CD8-positive, alpha-beta memory T cell (primary cell): ENCODE measurements at regions not wholly inside any gene's neighbourhood (a gene's known extent, or its start where the extent isn't known, plus 50 kb on each side); places are given as distances from the start of the nearest gene placed in this dataset.

ENCODE experiments used
- CTCF ChIA-PET: fragments of 350-600 bp; sonication (Branson Sonifier 250); formaldehyde crosslinking; loops from one replicate; lab custom pipeline; 2021; ENCODE audit warnings: antibody characterized with exemption; lab: Charles Lee
- POLR2A ChIA-PET: fragments of 350-600 bp; sonication (Branson Sonifier 250); formaldehyde crosslinking; loops from one replicate; lab custom pipeline; 2021; ENCODE audit warnings: antibody characterized with exemption; lab: Charles Lee
- DNase-seq, 5 donors: peaks; one replicate each; pipeline versions ENCODE4 v3.0.0 to v3.0.0-alpha.2; 2020 to 2022; ENCODE audit warnings: mixed read lengths in 1 of 5
- H3K27ac ChIP-seq: one replicate; pipeline ENCODE4 v1.7.0; 2013; ENCODE audit warnings: low read depth, mild to moderate bottlenecking, low read length, moderate library complexity
- H3K27me3 ChIP-seq: 2 replicates; pipeline ENCODE4 v1.7.0; 2013; ENCODE audit warnings: low read length, mild to moderate bottlenecking; ENCODE audit not compliant: insufficient read depth, poor library complexity, severe bottlenecking
- H3K36me3 ChIP-seq: 2 replicates; pipeline ENCODE4 v1.7.0; 2013; ENCODE audit warnings: mild to moderate bottlenecking, low read length, moderate library complexity; ENCODE audit not compliant: insufficient read depth
- H3K4me1 ChIP-seq: 2 replicates; pipeline ENCODE4 v1.7.0; 2013; ENCODE audit warnings: mild to moderate bottlenecking, low read length, moderate library complexity; ENCODE audit not compliant: insufficient read depth
- H3K4me3 ChIP-seq: 2 replicates; pipeline ENCODE4 v1.7.0; 2013; ENCODE audit warnings: mild to moderate bottlenecking, low read length
- H3K9me3 ChIP-seq: 2 replicates; pipeline ENCODE4 v1.7.0; 2013; ENCODE audit warnings: mild to moderate bottlenecking, low read length
- H3K27ac Mint-ChIP-seq, 8 donors: one replicate each; pipeline ENCODE4 v1.8.0; 2020 to 2021; ENCODE audit warnings: mixed read lengths in 8 of 8, mild to moderate bottlenecking in 6 of 8, inconsistent platforms in 3 of 8, moderate library complexity in 3 of 8
- H3K27me3 Mint-ChIP-seq, 2 donors: one replicate each; pipeline ENCODE4 v1.8.0; 2020 to 2021; ENCODE audit warnings: mixed read lengths in 2 of 2, mild to moderate bottlenecking in 1 of 2, moderate library complexity in 1 of 2
- H3K36me3 Mint-ChIP-seq, 3 donors: one replicate each; pipeline ENCODE4 v1.8.0; 2020 to 2021; ENCODE audit warnings: mixed read lengths in 3 of 3, inconsistent platforms in 1 of 3, mild to moderate bottlenecking in 1 of 3
- H3K4me1 Mint-ChIP-seq, 3 donors: one replicate each; pipeline ENCODE4 v1.8.0; 2020 to 2021; ENCODE audit warnings: mixed read lengths in 3 of 3, inconsistent platforms in 1 of 3, mild to moderate bottlenecking in 1 of 3
- H3K4me3 Mint-ChIP-seq, 7 donors: one replicate each; pipeline ENCODE4 v1.8.0; 2020 to 2021; ENCODE audit warnings: mixed read lengths in 7 of 7, mild to moderate bottlenecking in 6 of 7, moderate library complexity in 4 of 7, inconsistent platforms in 2 of 7
- H3K9me3 Mint-ChIP-seq, 5 donors: one replicate each; pipeline ENCODE4 v1.8.0; 2020 to 2022; ENCODE audit warnings: mixed read lengths in 5 of 5, mild to moderate bottlenecking in 3 of 5, moderate library complexity in 2 of 5, inconsistent platforms in 1 of 5

DNA sequence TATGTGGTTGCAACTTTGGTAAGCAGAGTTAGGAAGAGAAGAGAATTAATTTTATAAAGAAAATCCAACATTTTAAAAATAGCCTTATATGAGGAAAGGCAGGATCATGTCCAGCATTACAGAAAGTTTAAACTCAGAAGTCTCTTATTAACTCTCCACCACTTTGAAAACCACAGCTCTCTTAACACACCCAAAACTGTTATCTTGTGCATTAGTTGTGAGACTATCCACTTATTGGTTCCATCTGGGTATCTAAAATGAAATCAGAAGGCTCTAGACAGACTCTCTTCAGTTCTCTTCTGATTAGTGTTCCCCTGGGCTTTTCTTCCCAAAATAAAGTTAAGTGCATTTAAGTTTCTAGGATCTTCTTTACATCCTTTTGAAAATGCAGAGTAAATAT lies 251.5 kb downstream of the TXNL1 start:
- no peak overlapping the region for H3K27ac Mint-ChIP-seq
- Histone ChIP-seq H3K27ac (no peak overlapping the region), H3K27me3 (no peaks in the 10 kb centered on the region), H3K36me3 (no peaks in the 10 kb centered on the region), H3K4me3 (no peak overlapping the region), H3K9me3 (no peaks in the 10 kb centered on the region), H3K4me1 (no peaks in the 10 kb centered on the region)
- H3K4me3 Mint-ChIP-seq, result no peak overlapping the region
- peaks cover 0 to 1% of the 10 kb centered on the region in 2 donors for H3K27me3 Mint-ChIP-seq
- CTCF ChIA-PET, result no interaction called here
- no peak for DNase-seq
- no peaks in the 10 kb centered on the region for H3K36me3 Mint-ChIP-seq
- POLR2A ChIA-PET, result no interaction called here
- H3K4me1 Mint-ChIP-seq, result no peaks in the 10 kb centered on the region
- H3K9me3 Mint-ChIP-seq, result peaks cover 0 to 4% (median 0%) of the 10 kb centered on the region in 5 donors

DNA sequence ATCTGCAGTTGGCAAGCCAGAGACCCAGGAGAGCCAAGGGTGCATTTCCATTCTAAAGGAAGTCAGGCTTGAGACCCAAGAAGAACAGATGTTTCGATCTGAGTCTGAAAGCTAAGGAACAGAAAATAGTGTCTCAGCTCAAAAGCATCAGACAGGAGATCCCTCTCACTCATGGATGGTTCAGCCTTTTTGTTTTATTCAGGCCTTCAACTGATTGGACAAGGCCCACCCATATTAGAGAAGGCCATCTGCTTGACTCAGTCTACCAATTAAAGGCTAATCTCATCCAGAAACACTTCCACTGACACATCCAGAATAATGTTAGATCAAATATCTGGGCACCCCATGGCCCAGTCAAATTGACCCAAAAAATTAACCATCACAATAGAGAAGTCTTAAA lies 255.0 kb downstream of the TXNL1 start:
- no peak overlapping the region for H3K27ac ChIP-seq
- no peak overlapping the region for H3K4me3 Mint-ChIP-seq
- no peak overlapping the region for H3K4me3 ChIP-seq
- CTCF ChIA-PET, result no interaction called here
- no peaks in the 10 kb centered on the region for H3K9me3 ChIP-seq
- H3K9me3 Mint-ChIP-seq, result peaks cover 0 to 3% (median 0%) of the 10 kb centered on the region in 5 donors
- no peak overlapping the region for H3K27ac Mint-ChIP-seq
- DNase-seq, result no peak
- H3K27me3 ChIP-seq, result no peaks in the 10 kb centered on the region
- no peaks in the 10 kb centered on the region for H3K36me3 Mint-ChIP-seq
- peaks cover 0 to 2% of the 10 kb centered on the region in 2 donors for H3K27me3 Mint-ChIP-seq
- no peaks in the 10 kb centered on the region for H3K4me1 Mint-ChIP-seq
- POLR2A ChIA-PET, result no interaction called here
- H3K4me1 ChIP-seq, result no peaks in the 10 kb centered on the region
- H3K36me3 ChIP-seq, result no peaks in the 10 kb centered on the region

DNA sequence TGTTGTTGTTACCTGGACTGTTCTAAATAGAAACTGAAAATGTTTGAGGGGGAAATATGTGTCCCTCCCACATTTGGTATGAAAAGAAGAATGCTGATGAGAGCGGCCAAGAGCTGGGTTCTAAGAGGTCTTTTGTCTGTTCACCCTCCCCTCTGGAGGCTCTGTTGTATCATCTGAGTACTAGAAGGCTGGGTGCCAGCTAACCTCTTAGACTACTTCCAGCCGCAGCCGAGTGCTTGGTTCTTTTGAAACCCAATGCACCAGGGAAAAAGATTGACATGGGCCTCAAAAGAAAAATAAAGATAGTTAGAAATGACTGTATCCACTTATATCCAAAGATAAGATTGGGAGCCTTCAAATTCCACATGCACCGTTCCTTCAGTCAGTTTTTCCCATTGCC lies 255.9 kb downstream of the TXNL1 start:
- Mint-ChIP-seq H3K27ac (no peak overlapping the region), H3K27me3 (peaks cover 0 to 2% of the 10 kb centered on the region in 2 donors), H3K36me3 (no peaks in the 10 kb centered on the region), H3K9me3 (peaks cover 0 to 3% (median 0%) of the 10 kb centered on the region in 5 donors), H3K4me3 (no peak overlapping the region), H3K4me1 (no peaks in the 10 kb centered on the region)
- Histone ChIP-seq H3K9me3 (no peaks in the 10 kb centered on the region), H3K36me3 (no peaks in the 10 kb centered on the region), H3K4me1 (no peaks in the 10 kb centered on the region), H3K27ac (no peak overlapping the region), H3K27me3 (no peaks in the 10 kb centered on the region), H3K4me3 (no peak overlapping the region)
- DNase-seq, result no peak
- POLR2A ChIA-PET, result no interaction called here
- CTCF ChIA-PET, result no interaction called here

DNA sequence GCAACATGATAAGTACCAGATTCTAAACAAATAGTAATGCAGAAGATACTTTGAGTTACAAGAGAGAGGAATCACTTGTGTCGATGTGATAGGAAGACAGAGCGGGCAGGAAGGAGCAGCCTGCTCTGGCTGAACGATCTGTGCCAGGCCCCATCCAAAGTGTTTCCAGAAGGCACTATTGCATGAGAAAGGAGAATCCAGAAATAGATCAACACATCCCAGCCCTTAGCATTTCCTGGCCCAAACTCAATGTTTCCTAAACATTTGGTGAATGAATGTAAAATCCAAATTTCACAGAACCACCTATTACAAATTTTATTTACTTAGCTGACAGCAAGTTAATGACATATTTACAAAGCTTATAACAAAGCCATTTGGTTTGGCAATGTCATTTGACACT lies 257.2 kb downstream of the TXNL1 start:
- POLR2A ChIA-PET, result no interaction called here
- no peaks in the 10 kb centered on the region for H3K4me1 Mint-ChIP-seq

DNA sequence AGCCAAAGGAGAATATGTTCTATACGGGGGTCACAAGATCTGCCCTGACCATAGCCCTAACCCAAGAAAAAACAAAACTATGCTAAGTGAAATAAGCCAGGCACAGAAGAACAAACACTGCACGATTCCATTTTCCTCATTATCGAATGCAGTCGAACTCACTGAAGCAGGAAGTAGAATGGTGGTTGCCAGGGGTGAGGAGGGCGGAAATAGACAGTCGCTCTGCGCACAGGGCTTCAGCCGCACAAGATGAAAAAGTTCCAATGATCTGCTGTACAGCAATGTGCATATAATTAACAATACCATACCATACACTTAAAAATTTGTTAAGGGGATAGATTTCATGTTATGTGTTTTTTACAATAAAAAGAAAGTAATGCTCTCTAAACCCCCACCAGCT lies 257.7 kb downstream of the TXNL1 start:
- Histone ChIP-seq H3K4me1 (no peaks in the 10 kb centered on the region), H3K27me3 (no peaks in the 10 kb centered on the region), H3K9me3 (no peaks in the 10 kb centered on the region), H3K36me3 (no peaks in the 10 kb centered on the region), H3K27ac (no peak overlapping the region), H3K4me3 (no peak overlapping the region)
- Mint-ChIP-seq H3K4me1 (no peaks in the 10 kb centered on the region), H3K4me3 (no peak overlapping the region), H3K9me3 (peaks cover 0 to 3% (median 0%) of the 10 kb centered on the region in 5 donors), H3K27ac (no peak overlapping the region), H3K27me3 (peaks cover 0 to 4% of the 10 kb centered on the region in 2 donors), H3K36me3 (no peaks in the 10 kb centered on the region)
- CTCF ChIA-PET, result no interaction called here
- no peak for DNase-seq
- POLR2A ChIA-PET, result no interaction called here

More for the DNA sequence above, 257.2 kb downstream of the TXNL1 start:
- no peaks in the 10 kb centered on the region for H3K4me1 ChIP-seq
- CTCF ChIA-PET, result no interaction called here
- H3K27ac Mint-ChIP-seq, result no peak overlapping the region
- no peaks in the 10 kb centered on the region for H3K9me3 ChIP-seq
- peaks cover 0 to 3% (median 0%) of the 10 kb centered on the region in 5 donors for H3K9me3 Mint-ChIP-seq
- no peaks in the 10 kb centered on the region for H3K36me3 ChIP-seq
- H3K27me3 Mint-ChIP-seq, result peaks cover 0 to 2% of the 10 kb centered on the region in 2 donors
- H3K27me3 ChIP-seq, result no peaks in the 10 kb centered on the region
- no peak overlapping the region for H3K27ac ChIP-seq
- H3K4me3 ChIP-seq, result no peak overlapping the region
- no peak for DNase-seq
- H3K36me3 Mint-ChIP-seq, result no peaks in the 10 kb centered on the region
- H3K4me3 Mint-ChIP-seq, result no peak overlapping the region

DNA sequence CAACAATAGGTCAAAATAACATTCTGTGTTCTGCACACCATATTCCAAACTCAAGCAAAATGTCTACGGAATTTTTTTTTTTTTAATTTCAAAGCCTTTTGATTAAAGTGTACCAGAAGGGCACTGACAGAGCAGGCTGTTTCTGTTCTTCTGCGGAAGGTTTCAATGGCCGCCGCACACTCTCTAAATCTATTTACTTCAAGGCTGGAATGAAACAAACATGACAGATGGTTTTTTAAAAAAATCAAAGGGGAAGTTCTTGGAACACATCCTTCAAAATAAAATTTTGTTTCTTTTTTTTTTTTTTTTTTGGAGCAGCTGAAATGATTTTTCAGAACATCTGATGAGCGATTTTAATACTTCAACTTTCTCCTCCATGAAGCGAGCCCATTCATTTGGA lies 259.1 kb downstream of the TXNL1 start:
- Histone ChIP-seq H3K27ac (no peak overlapping the region), H3K9me3 (no peaks in the 10 kb centered on the region), H3K4me1 (no peaks in the 10 kb centered on the region), H3K27me3 (no peaks in the 10 kb centered on the region), H3K36me3 (no peaks in the 10 kb centered on the region), H3K4me3 (no peak overlapping the region)
- CTCF ChIA-PET, result no interaction called here
- no peak overlapping the region for H3K27ac Mint-ChIP-seq
- H3K4me3 Mint-ChIP-seq, result no peak overlapping the region
- no peak for DNase-seq
- H3K4me1 Mint-ChIP-seq, result no peaks in the 10 kb centered on the region
- POLR2A ChIA-PET, result no interaction called here
- H3K9me3 Mint-ChIP-seq, result peaks cover 0 to 3% (median 0%) of the 10 kb centered on the region in 5 donors
- H3K27me3 Mint-ChIP-seq, result peaks cover 3 to 6% of the 10 kb centered on the region in 2 donors
- H3K36me3 Mint-ChIP-seq, result no peaks in the 10 kb centered on the region

DNA sequence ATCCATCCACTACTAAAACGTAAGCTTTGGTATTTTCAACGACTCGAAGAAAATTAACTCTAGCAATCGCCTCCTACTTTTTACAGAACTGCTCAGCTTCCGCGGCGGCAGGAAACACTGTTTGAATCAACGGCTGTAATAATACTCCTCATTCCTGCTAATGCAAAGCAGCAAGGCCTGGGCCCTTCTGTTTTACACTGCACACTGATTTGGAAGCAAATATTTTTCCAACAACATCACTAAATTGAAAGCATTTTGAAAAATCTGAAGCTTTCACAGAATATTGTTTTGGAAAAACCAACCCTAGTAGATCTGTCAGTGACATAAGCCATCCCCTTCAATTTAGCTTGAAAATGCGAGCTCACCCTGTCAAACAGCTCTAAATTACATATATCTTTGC lies 261.2 kb downstream of the TXNL1 start:
- Histone ChIP-seq H3K27ac (no peak overlapping the region), H3K4me1 (no peaks in the 10 kb centered on the region), H3K9me3 (no peaks in the 10 kb centered on the region), H3K4me3 (no peak overlapping the region), H3K36me3 (no peaks in the 10 kb centered on the region), H3K27me3 (no peaks in the 10 kb centered on the region)
- Mint-ChIP-seq H3K27ac (no peak overlapping the region), H3K4me1 (no peaks in the 10 kb centered on the region), H3K9me3 (peaks cover 0 to 3% (median 0%) of the 10 kb centered on the region in 5 donors), H3K36me3 (no peaks in the 10 kb centered on the region), H3K4me3 (no peak overlapping the region), H3K27me3 (peaks cover 3 to 6% of the 10 kb centered on the region in 2 donors)
- no peak for DNase-seq
- ChIA-PET CTCF (no interaction called here), POLR2A (no interaction called here)

DNA sequence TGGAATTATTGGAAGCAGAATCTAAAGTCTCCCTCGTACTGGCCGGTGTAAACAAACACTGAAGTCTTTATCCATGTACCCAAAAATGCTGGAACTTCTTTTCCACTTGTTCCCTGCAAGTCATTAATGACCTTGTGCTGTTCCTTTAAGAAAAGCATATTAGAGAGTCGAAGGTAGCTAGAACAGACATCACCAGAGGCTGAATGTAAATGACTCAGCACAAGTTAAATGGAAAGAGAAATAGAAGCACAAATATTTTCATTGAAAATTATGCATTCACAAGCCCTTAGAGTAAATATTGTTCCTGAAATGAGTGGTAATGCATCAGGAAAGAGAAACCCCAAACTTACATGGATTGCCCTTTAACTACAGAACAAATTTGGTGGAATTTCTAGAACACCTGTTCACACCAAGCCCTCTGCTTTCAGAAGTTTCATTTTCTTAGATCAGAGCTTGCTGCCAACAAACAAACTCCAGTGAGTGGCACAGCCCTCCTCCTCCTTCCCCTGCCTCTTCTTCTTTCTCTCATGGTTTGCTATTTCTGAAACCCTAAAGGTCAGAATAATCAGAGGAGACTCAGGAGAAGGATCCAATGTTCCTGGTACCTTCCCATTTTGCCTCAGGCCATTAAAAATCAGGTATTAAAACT lies 264.3 kb downstream of the TXNL1 start:
- ChIA-PET CTCF (no interaction called here), POLR2A (no interaction called here)
- no peak for DNase-seq
- no peaks in the 10 kb centered on the region for H3K36me3 ChIP-seq
- H3K27ac ChIP-seq, result no peak overlapping the region
- H3K4me3 ChIP-seq, result no peak overlapping the region
- no peaks in the 10 kb centered on the region for H3K9me3 Mint-ChIP-seq
- H3K27me3 Mint-ChIP-seq, result peaks cover 3 to 4% of the 10 kb centered on the region in 2 donors
- no peak overlapping the region for H3K27ac Mint-ChIP-seq
- no peaks in the 10 kb centered on the region for H3K4me1 ChIP-seq
- no peaks in the 10 kb centered on the region for H3K36me3 Mint-ChIP-seq
- H3K4me1 Mint-ChIP-seq, result no peaks in the 10 kb centered on the region
- no peaks in the 10 kb centered on the region for H3K27me3 ChIP-seq
- H3K4me3 Mint-ChIP-seq, result no peak overlapping the region
- no peaks in the 10 kb centered on the region for H3K9me3 ChIP-seq
